HG02623 (cell line): ENCODE measurements at regions not wholly inside any gene's neighbourhood (a gene's known extent, or its start where the extent isn't known, plus 50 kb on each side); places are given as distances from the start of the nearest gene placed in this dataset.
"Not testable (repeated sequence)": the region's sequence is repeated elsewhere in the genome, so short reads cannot be mapped to it uniquely, and the experiment has no call there.

Source experiments
- ATAC-seq: cut with Tn5 transposase; IDR thresholded peaks from one replicate; pipeline ENCODE4 v1.9.1; 2021; ENCODE audit warnings: moderate library complexity; ENCODE audit not compliant: unreplicated experiment

GRCh38 chr7:46079421-46079820 is 158.3 kb upstream of the IGFBP3 start:
- no peak for ATAC-seq

DNA sequence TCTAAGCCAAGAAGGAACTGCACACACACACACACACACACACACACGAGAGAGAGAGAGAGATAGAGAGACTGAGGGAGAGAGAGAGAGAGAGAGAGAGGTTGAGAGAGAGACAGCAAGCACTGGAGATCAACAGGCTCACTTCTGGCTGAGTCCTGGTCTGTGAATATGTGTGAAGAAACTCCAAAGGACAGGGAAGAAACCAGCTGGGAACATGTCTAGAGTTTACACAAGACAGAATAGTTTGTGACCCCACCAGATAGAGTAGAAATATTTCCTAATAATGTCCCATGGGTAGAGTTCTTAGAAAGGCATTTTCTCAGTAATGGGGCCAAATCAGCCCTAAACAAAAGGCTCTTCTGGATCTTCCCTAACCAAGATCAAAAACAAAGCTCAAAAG is 155.5 kb upstream of the IGFBP3 start:
- ATAC-seq, result no peak

GRCh38 chr7:46072722-46073121 is 151.7 kb upstream of the IGFBP3 start:
- ATAC-seq, result no peak

DNA sequence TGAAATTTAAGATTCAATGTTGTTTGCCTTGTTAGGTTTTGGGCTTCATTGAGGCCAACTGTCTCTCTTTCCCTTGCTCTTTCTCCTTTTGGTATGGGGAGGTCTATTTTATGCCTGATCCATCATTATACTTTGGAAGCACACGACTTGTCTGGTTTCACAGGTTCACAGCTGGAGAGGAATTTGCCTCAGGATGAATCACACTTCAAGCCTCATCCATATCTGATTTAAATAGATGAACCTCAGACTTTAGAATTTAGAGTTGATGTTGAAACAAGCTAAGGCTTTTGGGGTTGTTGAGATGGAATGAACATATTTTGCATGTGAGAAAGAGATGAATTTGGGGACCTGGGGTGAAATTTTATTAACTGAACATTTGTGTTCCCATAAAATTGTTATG is 150.5 kb upstream of the IGFBP3 start:
- ATAC-seq, result no peak

DNA sequence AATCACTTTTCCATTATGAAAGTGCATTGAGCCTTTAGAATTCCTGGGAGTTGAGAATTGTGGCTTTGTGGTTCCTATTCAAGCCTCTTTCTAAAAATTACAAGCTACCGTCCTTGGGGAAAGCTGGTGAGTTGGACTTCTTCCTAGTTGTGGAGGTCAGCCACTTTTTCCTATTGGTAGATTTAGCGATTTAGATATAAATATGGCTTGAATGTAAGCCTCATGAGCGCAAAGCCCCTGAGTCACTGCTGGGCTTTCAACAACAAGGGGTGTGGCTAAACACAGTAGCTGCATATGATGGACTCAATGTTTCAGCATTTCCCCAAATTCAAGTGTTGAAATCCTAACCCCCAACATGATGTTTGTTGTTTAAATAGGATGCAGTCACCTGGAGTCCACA is 150.0 kb upstream of the IGFBP3 start:
- ATAC-seq, result no peak

- no peak for ATAC-seq
Observed at GRCh38 chr7:46068159-46068558, 147.1 kb upstream of the IGFBP3 start.

GRCh38 chr7:46059308-46060020 is 138.4 kb upstream of the IGFBP3 start:
- ATAC-seq, result no peak

GRCh38 chr7:46058086-46058823 is 137.2 kb upstream of the IGFBP3 start:
- ATAC-seq, result no peak

- ATAC-seq, result no peak
Observed at GRCh38 chr7:46054915-46055314, 133.8 kb upstream of the IGFBP3 start.

DNA sequence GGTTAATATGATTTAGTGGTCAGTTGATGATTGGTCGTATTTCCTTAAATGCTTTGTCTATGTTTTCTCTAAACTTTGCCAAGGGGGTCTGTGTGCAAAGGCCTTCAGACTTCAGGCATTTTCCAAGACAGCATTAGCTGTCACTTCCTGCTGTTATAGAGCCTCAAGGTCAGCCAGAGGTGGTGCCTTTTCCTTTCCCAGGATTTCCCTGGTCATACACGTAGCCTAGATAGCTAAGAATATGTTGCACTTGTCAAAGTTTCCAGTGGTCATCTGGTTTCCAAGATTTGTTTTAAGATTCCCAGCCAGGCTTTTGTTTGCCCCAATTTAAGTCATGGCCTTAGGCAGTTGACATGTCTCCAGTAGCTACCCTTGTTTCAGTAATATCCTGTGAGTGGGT is 133.2 kb upstream of the IGFBP3 start:
- no peak for ATAC-seq

DNA sequence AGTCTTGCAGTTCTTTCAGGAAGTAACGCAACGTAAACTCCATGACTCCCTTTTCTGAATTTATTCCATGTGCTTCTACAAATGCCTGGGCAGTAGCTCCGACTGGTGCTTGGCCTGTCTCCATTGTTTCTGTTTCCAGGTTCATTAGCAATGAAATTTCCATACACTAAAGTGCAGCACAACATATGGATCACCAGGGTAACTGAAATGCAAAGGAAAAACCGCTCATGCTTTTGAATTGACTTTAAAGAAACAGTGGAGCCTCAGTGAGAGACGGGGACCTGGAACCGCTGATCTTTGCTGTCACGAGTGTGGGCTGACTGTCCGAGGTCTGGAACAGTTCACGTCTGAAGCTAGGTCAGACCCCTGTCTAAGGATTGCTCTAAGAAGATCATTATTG is 126.5 kb upstream of the IGFBP3 start:
- no peak for ATAC-seq

GRCh38 chr7:46043338-46043737 is 122.3 kb upstream of the IGFBP3 start:
- not testable (repeated sequence) for ATAC-seq

- not testable (repeated sequence) for ATAC-seq
Observed at GRCh38 chr7:46039813-46040212, 118.7 kb upstream of the IGFBP3 start.

- no peak for ATAC-seq
Observed at GRCh38 chr7:46035166-46035565, 114.1 kb upstream of the IGFBP3 start.

DNA sequence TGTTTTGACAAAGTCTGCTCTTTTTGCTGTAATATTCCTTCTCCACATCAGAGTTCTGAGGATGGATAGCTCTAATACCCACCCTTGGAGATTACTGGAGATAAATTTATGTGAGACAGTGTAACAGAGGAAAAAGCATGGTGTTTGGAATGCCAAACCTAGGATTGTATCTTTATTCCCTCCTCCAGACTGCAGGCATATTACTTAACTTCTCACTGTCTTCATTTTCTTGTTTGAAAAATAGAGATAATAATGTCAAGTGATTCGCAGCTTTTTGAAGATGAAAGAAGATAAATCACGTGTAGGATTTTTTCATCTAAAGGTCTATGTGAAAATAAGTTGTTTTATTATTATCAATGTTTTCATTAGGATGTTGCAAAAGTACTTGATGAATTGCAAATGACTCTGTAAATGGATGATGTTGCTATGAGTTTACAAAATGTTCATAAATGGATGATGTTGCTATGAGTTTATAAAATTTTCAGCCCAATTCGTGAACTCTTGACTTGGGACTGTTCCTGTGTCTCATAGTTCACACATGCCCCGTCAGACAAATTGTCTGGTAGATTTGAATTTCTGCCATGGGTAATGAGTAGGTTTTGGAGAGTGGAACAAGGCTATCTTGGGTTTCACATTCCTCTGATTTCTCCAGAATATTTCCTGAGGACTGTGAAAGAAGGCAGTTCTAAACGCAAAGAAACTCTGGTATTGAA is 113.1 kb upstream of the IGFBP3 start:
- ATAC-seq, result no peak

GRCh38 chr7:46033592-46033991 is 112.5 kb upstream of the IGFBP3 start:
- no peak for ATAC-seq

GRCh38 chr7:46032942-46033341 is 111.9 kb upstream of the IGFBP3 start:
- no peak for ATAC-seq

DNA sequence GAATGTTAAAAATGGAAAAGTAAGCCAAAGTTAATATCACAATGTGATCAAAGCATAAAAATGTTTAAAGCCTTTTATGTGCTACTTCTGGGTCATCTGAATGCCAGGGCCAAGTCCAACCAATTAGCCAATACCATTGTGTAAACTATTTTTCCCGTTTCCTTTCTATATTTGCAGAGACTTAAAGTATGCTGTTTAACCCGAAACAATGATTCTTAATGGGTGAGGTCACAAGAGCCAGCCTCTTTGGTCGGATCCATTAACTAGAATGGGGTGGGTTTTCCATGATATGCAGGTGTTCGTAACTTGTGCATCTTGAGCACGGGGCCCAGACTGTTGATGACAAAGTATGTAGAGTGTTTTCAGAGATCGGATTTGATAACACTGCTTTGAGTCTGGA is 111.3 kb upstream of the IGFBP3 start:
- no peak for ATAC-seq

DNA sequence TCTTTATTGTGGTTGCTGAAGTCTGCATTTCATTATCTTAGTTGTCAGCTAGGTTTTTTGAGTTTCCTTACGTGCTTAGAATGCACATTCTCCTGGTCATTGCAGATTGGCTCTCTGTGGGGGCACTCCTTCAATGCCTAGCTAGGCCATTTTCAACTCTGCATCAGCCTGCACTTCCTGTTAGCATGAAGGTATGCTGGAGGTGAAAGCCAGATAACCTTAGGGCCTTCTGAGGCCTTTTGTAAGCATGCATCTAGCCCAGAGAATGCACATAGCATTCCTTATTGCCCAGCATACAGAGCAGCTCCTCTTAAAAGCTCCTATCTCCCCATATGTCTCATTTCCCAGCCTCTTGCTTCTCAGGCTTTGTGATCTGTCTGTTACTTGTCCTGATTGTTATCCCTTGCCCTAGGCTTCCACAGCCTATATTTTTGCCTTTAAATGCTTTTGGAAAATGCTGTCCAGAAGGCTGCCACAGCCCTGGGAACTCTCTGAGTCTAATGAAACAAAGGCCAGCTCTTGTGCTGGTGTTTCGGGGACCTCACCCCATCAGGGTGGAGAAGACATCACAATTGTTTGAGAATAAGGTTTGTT is 108.1 kb upstream of the IGFBP3 start:
- ATAC-seq, result no peak

DNA sequence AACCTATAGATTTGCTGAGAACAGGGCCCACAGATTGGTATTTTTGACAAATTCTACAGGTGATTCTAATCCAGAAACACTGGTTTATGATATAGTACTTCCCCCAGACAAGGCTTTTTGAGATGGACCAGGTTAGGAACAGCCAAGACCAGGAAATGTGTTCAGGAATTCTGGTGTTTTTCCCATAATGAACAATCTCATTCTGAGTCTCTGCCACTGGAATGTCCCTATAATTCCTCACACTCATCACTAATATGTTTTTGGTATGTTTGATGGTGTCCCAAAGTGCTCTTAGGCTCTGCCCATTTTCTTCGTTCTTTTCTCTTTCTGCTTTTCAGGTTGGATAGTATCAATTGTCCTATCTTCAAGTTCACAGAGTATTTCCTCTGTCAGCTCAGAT is 107.2 kb upstream of the IGFBP3 start:
- ATAC-seq, result no peak

DNA sequence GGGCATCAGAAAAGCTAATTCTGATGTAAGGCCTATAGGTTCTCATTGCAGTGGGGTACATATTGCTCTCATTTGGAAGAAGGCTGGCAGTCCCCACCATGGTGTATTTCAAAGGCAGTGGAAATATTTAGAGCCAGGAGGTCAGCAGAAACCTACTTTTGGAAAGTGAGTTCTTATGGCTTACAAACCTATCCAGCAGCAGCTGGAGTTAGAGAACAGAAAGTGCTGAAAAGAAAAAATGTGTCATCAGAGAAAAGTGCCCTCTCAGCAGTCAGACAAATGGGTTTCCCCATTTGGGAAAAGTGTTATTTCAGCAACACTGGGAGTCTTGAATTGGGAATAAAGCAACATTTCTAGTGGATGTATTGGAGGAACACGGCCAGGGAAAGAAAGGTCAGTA is 105.7 kb upstream of the IGFBP3 start:
- no peak for ATAC-seq
